ENCODE measurements at regions not wholly inside any gene's neighbourhood (a gene's known extent, or its start where the extent isn't known, plus 50 kb on each side); places are given as distances from the start of the nearest gene placed in this dataset.

GRCh38 chr12:90112666-90113065 is 404.0 kb upstream of the ATP2B1 start:
- TF ChIP-seq CTCF (IDR thresholded peaks at IDR 0.05): no peak
- TF ChIP-seq POLR2A (IDR thresholded peaks at IDR 0.05): no peak
- TF ChIP-seq POLR2AphosphoS5 (IDR thresholded peaks at IDR 0.05): no peak
